DMS 273 treated with DMSO at 0.1 percent for 48 hours (cell line): ENCODE measurements at regions not wholly inside any gene's neighbourhood (a gene's known extent, or its start where the extent isn't known, plus 50 kb on each side); places are given as distances from the start of the nearest gene placed in this dataset.
"Not testable (repeated sequence)": the region's sequence is repeated elsewhere in the genome, so short reads cannot be mapped to it uniquely, and the experiment has no call there.

Experiments
- DNase-seq: peaks from one replicate; lab custom pipeline; 2025; lab: John Stamatoyannopoulos, UW

- no peak for DNase-seq
These were observed 66.9 kb upstream of the PPARGC1A start for GRCh38 chr4:23956601-23957364.

- DNase-seq: no peak
These were observed 62.4 kb upstream of the PPARGC1A start for GRCh38 chr4:23952258-23952657.

DNA sequence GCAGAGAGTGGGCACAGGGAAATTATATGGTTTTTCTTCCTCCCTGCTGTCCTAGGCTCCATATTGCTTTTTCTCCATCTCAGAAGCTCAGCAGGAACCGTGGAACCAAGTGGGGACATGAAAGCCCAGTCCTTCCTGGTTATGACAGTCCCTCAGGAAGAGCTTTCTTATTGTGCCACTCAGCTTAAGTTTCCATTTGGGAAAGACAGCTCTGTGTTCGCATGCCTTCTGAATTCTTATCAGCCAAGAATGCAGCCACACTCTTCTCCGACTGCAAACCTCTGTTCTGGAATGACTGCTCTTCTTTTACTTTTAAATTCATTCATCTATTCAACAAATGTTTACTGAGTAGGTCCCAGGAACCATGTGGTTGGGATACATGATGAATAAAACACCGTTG is 58.0 kb upstream of the PPARGC1A start:
- DNase-seq: no peak

GRCh38 chr4:23946299-23946698 is 56.5 kb upstream of the PPARGC1A start:
- no peak for DNase-seq

- DNase-seq: no peak
These were observed 55.7 kb upstream of the PPARGC1A start for GRCh38 chr4:23945451-23946017.

DNA sequence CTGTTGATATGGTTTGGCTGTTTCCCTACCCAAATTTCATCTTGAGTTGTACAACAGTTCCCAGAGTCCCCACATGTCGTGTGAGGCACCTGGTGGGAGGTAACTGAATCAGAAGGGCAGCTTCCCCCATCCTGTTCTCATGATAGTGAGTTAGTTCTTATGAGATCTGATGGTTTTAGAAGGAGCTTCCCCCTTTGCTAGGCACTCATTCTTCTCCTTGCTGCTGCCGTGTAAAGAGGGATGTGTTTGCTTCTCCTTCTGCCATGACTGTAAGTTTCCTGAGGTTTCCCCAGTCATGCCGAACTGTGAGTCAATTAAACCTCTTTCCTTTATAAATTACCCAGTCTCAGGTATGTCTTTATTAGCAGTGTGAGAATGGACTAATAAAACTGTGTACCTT is 54.7 kb upstream of the PPARGC1A start:
- DNase-seq: not testable (repeated sequence)

GRCh38 chr4:23943478-23943877 is 53.6 kb upstream of the PPARGC1A start:
- no peak for DNase-seq

- DNase-seq: no peak
These were observed 52.6 kb upstream of the PPARGC1A start for GRCh38 chr4:23942471-23942870.
